GM19240 (cell line): ENCODE measurements at regions not wholly inside any gene's neighbourhood (a gene's known extent, or its start where the extent isn't known, plus 50 kb on each side); places are given as distances from the start of the nearest gene placed in this dataset.

Source experiments
- DNase-seq: peaks from one replicate; pipeline ENCODE4 v3.0.0; 2011; ENCODE audit warnings: low spot score; ENCODE audit not compliant: insufficient read length

DNA sequence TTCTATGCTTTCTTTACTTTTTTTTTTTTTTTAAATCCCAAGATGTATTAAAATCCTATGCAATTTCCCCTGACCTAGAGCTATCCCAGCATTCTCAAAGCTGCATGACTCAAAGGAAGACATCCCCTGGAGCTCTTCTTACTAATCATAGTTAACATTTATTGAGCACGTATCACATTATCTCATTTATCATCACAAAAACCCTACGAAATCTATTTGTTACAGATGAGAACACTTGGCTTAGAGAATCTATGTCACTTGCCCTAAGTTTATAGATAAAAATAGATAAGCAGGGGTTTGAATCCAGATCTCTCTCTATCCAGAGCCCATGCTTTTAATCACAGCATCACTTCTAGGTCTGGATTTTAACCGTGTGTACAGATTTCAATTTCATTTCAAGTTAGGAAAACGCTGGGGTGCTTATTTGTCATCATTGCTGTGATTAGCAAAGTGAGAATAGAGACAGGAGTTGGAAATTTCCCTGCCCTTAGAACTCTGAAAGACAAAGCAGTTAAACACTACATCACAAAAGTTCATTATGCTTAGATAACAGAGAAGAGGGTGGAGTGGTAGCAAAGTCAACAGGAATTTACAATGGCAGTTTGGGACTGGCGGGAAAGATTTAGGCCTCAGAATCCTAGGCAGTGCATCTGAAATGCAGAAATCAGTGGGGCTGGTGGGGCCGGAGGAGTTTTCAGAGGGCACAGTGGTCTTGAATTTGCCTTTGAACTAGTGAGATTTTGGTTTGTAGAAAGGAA, 177.7 kb upstream of the FRMD6 start:
- no peak for DNase-seq

DNA sequence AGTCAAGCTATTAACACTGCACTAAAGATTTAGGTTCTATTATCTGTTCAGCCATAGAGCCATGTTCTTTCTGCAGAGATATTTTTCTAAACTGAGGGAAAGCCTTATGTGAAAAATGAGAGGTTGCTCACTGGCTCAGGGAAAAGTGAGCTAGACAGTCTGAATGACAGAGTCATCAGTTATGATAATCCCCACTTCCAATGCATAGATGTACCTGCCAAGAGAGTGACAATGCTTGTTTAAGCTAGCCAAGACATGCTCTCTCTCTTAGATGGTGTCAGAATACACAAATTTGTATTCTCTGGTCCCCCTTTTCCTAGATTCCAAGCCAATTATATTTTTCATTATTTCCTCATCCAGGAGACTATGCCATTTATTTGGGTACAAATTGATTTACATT, 176.9 kb upstream of the FRMD6 start:
- DNase-seq, result no peak

DNA sequence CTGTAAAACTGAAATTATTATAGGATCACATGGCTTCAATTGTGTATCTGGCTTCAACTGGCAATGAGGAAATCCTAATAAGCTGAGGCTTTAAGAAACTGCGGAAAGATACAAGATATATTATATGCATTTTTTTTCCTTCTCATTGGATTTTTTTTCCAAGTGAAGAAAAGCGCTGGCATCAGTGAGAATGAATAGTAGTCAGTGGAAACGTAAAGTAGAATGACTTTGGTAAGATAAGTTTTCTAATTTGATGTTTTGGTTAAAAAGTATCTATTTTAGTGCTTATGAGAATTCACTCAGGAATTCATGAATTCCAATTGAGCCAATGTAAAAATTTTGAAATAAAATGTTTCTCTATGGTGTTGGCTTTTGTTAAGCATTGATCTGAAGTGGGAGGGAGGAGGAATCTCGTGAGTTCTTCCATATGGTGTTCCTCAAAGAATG, 173.5 kb upstream of the FRMD6 start:
- DNase-seq, result no peak

DNA sequence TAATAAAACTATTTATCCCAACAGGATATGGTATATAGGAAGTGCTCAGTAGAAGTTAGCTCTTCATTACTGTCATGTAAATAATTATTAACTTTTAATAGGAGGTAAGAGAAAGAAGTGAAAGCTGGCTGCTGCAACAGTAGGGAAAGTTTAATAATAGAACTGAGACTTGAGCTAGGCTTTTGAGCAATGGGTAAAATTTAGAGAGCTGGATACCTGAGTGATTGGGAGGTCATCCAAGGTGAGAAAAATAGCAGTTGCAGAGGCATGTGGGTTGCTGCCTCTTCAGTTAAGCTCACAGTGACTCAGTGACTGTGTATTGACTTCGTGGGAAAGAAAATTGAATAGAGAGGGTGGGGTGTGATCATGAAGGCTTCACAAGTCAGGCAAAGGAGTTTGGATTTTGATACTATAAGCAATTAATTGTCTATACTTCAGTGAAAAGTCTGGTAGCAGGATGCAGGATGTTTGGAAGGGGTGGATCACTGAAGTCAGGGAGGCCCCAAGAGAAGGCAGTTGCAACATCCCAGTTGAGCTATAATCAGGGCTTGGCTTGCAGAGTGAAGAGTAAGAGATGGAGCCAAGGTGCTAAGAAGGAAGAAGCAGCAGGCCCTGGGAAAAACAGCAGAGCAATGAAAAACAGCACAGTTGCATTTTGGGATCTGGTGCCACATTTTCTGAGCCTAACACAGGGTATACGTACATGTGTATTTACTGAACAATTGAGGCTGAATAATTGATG, 172.0 kb upstream of the FRMD6 start:
- no peak for DNase-seq

DNA sequence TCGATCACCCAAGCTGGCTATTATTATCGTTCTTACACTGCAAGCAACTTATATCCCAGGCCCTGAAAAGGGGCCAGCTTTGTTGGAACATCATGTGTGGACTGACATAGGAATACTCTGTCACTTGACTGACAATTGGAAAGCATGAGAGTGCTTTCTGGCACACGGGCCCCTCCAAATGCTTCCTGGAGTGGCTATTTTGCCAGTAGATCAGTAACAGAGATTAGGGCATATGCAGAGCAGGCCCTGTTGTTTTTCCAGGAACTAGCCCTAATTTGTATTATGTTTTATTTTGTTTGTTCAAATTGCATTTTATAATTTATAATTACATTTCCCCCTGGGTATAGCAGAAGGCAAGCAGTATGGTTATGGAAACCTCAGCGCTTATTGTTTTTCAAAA, 170.1 kb upstream of the FRMD6 start:
- no peak for DNase-seq

DNA sequence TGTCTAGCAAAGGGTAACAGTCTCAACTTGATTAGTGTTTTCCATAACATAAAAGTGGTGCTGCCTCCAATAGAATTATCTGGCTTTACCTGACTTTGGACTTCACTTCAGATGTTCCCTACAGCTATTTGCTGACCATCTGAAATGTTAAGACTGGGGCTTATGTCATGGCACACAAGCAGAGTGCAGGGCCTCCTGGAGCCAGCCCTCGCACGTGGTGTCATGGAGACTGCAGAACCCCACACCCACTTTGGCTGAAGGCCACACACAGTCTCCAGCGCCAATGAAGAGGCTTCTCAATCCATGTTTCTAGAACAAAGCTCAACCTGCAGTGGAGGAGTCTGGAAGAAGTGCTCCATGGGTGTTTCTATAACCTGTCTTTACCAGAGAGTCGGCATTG, 169.6 kb upstream of the FRMD6 start:
- DNase-seq, result no peak

DNA sequence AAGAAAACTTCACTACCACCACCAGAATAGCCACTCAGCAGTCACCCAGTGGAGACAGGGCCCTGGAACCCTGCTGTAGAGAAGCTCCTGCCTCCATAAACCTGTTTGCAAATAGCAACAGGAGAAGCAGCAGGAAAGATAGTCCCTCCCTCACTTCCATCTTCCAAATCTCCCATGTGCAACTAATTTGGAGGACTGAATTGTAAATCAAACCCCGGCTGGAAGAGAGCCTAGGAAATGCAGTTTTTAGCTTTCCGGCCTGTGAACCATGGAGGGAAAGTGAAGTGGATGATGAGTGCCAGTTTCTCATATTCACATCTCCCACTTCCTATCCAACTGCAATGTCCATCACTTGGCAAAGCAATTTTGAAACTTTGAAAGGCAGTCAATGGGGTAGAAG, 167.2 kb upstream of the FRMD6 start:
- no peak for DNase-seq

DNA sequence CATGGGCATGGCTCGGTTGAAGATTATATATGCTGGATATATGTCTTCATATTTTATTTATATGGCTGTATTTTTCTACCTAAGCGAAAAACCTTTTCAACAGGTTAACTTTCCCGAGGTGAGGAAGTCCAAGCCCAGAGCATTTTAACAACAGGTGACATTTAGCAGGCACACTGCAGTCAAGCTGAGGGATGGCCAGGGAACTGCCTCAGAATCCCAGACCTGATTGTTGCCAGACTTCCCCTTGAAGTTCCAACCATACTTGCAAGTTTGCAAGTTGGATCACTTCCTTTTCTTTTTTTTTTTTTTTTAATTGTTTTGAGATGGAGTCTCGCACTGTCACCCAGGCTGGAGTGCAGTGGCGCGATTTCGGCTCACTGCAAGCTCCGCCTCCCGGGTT, 166.0 kb upstream of the FRMD6 start:
- no peak for DNase-seq

DNA sequence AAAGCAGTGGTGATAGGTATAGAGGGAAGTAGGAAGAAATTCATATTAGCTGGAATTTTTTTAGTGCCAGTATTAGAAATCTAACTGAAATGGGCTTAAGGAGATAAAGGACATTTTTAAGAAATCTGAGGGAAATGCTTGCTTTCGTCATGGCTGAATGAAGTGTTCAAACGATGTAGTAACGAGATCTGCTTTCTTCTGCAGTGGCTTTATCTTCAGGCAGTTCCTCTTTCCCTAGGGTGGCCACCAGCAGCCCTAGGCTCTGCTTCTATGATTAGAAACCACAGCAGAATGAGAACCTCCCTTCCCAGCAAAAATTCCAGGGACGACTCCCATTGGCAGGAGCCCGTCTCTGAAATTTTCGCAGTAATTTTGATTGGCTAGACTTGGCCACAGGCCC, 163.9 kb upstream of the FRMD6 start:
- DNase-seq, result no peak

DNA sequence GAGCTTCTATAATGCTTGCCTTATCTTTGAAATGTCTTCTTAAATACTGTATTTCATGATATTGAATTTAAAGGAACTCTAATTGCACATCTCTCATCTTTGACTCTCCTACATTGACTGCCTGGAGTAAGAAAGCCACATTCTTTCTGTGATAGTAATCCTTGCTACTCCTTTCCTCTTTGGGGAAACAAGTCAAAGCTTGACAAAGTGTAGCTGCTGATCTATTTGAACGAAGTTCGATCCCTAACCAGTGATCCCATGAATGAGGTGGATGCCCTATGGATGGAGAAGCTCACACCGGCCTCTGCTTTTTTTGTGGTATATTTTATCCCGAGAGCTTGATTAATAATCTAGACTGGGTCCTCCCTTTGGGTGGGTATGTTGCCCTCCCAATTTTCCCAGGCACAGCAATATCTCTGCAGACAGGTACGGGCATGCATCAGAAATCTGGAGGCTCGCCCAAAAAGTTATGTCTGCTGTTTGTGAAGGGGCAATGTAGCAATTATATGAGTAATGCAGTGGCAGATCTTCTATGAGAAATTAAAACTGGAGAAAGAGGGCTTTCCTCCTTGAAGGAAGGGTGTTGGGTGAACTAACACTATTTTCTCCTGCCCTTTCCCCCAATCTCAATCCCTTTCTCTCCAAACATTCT, 163.0 kb upstream of the FRMD6 start:
- no peak for DNase-seq

DNA sequence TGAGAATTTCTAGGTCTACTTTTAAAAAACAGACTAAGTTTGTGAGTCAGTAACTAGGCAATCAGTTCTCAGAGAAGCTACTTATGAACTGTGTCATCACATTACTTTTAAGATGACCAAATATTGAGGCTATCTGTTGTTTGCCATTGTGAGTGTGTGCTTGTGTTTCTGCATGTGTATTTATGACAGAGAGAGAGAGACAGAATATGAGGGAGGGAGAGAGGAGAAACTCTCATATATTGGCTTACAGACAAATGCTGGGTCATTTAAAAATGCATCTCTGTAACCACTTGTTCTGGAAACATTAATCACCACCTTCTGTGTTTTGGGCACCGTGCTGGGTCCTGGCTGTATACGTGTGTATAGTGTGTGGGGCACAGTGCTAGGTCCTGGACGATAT, 161.5 kb upstream of the FRMD6 start:
- no peak for DNase-seq

DNA sequence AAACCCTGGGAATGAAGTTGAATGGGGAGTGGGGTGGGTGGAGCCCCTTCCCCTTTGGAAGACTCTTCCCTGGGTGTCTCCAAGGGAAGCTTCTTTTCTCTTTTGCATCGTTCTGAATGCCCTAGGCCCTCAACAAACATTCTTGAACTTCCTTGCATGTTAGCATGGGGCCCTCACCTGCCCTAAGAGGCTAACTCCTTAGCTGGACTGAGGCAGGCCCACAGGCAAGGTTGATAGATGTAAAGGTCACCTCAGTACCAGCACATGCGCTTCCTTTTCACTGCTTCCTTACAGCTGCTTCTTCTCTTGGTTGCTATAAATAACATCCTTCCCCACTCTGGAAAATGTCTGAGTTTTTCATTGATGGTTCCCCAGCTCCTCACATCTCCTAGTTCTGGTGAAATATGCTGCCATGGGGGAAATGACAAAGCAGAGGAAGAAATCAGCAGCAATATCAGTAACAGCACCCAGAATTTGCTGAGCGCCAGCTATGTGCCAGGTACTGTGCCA, 160.6 kb upstream of the FRMD6 start:
- no peak for DNase-seq

DNA sequence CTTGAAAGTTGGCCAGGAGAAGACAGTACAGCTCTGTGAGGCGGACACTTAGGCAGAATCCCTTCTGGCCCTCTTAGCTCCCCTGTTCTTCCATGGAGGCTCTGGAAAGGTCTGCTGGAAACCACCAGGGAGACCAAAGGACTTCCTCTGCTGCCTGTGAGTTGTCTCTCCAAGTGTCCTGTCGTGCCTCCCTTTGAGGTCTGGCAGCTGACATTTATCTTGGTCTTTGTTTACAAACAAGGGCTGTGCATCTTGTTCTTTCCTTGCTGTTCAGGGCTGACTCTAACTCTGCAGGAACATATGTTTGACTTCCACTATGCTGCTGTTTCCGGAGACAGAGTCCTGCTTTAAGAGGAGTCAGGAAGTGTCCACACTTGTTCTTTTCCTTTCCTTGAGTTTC, 159.9 kb upstream of the FRMD6 start:
- DNase-seq, result no peak

DNA sequence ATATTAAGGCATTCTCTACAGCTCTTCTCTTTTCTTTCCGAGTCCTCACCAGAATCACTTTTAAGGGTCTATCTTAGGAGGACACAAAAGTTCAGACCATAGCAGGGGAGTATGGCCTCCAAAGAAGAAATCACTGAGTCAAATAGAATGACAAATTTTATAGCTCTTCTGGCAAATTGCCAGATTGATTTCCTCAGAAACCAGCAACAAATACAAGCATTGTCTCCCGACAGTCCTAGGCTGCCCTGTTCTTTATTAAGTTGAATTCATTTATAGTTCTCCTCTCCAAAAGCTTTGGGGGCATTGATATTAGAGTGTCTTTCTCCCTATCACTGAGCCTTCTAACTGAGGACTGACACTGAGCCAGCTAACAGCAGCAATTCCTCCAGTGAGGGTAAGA, 156.4 kb upstream of the FRMD6 start:
- DNase-seq, result no peak

DNA sequence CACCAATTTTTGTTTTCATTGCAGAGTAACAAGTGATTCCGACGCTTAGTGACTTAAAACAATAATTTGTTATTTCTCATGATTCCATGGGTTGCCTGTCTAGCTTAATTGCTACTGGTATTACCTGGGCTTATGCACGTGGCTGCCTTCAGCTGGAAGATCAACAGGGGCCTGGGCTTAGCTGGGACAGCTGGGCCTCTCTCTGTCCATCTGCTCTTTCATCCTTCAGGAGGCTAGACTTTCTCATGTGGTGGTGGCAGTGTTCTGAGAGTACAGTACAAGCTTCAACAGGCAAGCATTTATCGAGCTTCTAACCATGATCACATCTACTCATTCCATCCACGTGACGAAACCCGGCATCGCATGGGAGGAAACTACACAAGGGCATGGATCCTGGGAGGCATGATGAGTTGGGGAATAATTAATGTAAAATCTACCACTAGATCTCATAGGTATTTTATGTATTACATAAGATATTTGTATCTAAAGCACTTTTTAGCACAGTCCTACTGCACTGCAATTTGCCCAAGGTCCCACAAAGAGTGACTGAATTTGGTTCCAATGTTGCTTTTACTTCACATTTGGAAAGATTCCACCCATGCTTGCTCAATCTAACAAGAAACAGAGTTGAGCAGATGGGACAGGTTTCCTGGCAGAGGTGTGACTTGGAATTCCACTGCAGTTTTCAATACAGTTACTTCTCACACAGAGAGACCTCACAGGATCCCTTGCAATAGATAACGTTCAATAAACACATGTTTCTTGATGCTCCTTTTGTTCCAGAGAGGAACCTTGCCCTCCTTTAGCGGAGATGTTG, 153.1 kb upstream of the FRMD6 start:
- DNase-seq, result no peak

DNA sequence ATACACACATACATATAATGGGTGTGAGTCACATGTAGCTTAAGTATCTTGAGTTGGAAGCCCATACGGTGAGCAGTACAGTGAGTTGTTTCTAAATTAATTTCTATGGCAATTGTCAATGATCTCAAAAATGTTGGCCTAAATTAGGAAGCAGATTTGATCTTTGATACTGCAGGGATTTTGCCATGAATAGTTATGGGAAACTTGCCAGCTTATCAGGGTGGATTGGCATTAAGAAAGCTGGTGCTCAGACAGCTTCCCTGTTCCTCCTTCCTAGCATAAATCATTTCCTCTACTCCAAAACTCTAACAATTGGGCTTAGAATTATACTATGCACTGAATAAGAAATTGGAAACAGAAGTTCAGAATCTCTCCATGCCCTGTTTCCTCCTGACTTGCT, 150.9 kb upstream of the FRMD6 start:
- DNase-seq, result no peak

DNA sequence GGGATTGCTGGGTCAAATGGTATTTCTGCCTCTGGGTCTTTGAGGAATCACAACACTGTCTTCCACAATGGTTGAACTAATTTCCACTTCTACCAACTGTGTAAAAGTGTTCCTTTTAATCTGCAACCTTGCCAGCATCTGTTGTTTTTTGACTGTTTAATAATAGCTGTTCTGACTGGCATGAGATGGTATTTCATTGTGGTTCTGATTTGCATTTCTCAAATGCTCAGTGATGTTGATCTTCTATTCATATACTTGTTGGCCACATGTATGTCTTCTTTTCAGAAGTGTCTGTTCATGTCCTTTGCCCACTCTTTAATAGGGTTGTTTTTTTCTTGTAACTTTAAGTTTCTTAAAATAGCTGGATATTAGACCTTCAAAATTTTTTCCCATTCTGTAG, 150.0 kb upstream of the FRMD6 start:
- DNase-seq, result no peak

DNA sequence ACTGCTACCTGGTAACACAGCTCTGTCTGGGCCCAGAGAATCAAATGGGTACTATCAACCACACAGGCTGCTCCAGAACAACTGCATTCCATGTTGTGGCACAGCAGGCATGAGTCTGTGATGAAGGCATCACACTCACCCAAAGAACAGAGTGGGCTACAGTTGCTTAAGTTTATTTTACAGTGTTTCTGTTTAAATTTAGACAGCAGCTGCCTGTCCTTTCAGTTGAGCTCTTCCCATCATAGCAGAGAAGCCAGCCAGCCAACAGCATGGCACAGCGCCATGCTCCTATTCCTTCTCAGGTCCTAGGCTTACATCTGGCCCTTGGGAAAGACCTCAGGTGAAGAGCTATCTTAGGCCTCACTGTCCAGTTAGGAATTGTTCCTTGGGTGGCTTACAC, 147.0 kb upstream of the FRMD6 start:
- DNase-seq, result no peak

DNA sequence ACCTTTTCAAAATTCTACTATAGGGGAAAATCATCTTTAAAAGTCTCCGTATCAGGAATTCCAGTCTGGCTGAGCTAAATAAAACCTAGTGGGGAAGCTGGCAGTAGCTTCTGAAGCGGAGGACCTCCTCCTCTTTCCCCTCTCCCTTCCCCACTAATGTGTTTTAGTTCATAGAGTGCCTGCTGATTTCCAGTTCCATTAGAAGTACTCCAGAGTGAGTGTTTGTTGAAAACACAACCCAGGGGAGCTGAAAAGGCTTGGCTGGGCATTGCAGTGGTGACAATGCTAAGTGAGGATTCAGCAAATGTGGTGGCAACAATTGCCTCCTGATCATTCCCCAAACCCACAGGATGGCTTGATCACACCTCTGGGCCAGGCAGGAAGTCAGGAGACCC, 144.2 kb upstream of the FRMD6 start:
- no peak for DNase-seq

DNA sequence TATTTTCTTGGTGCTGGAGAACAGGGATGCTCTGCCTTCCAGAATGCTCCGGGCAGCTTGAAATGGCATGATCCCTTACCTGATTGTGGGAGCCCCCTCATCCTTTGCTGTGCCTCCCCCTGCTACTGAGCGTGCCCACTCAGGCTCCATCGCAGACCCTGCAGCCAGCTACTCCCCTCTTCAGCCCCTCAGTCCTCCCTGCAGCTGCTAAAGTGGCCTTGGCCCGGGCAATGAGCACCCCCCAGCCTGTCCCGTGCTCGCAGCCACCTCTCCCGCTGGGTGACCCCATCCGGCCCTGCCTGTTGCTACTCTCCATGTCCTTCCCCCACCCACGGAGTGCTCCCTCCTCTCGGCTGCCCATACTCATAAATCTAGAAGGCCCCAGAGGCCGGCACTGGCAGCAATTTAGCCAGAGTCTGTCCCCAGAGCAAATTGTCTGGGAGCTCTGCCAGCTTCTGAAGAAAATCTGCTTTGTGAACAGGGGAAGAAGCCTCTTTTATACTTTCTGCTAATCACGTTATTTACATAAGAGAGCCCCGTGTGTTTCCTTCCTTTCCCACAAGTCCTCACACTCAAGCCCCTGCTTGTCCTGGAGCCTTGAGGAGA, 143.7 kb upstream of the FRMD6 start:
- DNase-seq, result no peak

DNA sequence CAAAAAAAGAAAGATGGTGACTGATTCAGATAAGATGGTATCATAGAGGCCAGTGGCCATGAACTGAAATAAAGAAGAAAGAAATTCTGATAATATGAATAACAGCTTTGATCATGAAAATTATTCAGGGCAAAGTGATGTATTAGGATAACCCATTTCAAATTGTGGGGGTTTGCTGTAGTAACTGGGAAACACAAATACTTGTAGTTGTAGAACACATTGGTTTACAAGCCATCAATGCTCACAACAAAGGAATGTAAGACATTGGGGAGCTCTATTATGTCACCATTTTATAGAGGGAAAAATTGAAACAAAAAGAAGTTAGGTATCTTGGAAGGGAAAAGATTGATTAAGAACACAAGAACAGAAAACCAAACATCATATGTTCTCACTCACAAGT, 140.4 kb upstream of the FRMD6 start:
- DNase-seq, result no peak
